KOPT-K1 (cell line): ENCODE measurements at regions not wholly inside any gene's neighbourhood (a gene's known extent, or its start where the extent isn't known, plus 50 kb on each side); places are given as distances from the start of the nearest gene placed in this dataset.

Experiments used
- H3K27ac ChIP-seq: fragments of 200-600 bp; sonication (generic); 2 replicates; pipeline ENCODE4 v1.5.1; 2016; ENCODE audit warnings: antibody characterized with exemption, mild to moderate bottlenecking, low read depth, low read length; ENCODE audit not compliant: poor library complexity, severe bottlenecking
- H3K36me3 ChIP-seq: fragments of 200-600 bp; sonication (generic); 2 replicates; pipeline ENCODE4 v1.5.1; 2017; ENCODE audit warnings: antibody characterized with exemption, mild to moderate bottlenecking, low read length, moderate library complexity; ENCODE audit not compliant: insufficient read depth
- H3K9me3 ChIP-seq: fragments of 200-600 bp; sonication (generic); 2 replicates; pipeline ENCODE4 v1.5.1; 2017; ENCODE audit warnings: antibody characterized with exemption, low read length, mild to moderate bottlenecking; ENCODE audit not compliant: insufficient read depth, poor library complexity, severe bottlenecking

- no peak overlapping the region for H3K27ac ChIP-seq
- H3K9me3 ChIP-seq = no peaks in the 10 kb centered on the region
- H3K36me3 ChIP-seq = no peaks in the 10 kb centered on the region
Observed at GRCh38 chr18:44179693-44180092, 501.0 kb upstream of the SETBP1 start.

GRCh38 chr18:44180683-44181082 lies 500.0 kb upstream of the SETBP1 start:
- Histone ChIP-seq H3K36me3 (no peaks in the 10 kb centered on the region), H3K9me3 (no peaks in the 10 kb centered on the region), H3K27ac (no peak overlapping the region)

- no peak overlapping the region for H3K27ac ChIP-seq
- no peaks in the 10 kb centered on the region for H3K9me3 ChIP-seq
- no peaks in the 10 kb centered on the region for H3K36me3 ChIP-seq
Observed at GRCh38 chr18:44181951-44182747, 498.5 kb upstream of the SETBP1 start.

GRCh38 chr18:44186001-44186400 lies 494.7 kb upstream of the SETBP1 start:
- no peaks in the 10 kb centered on the region for H3K36me3 ChIP-seq
- no peaks in the 10 kb centered on the region for H3K9me3 ChIP-seq
- H3K27ac ChIP-seq = no peak overlapping the region

- no peaks in the 10 kb centered on the region for H3K36me3 ChIP-seq
- no peaks in the 10 kb centered on the region for H3K9me3 ChIP-seq
- no peak overlapping the region for H3K27ac ChIP-seq
Observed at GRCh38 chr18:44187090-44187489, 493.6 kb upstream of the SETBP1 start.

- Histone ChIP-seq H3K9me3 (no peaks in the 10 kb centered on the region), H3K36me3 (no peaks in the 10 kb centered on the region)
Observed at GRCh38 chr18:44195394-44196140, 485.1 kb upstream of the SETBP1 start.

GRCh38 chr18:44197832-44198611 lies 482.7 kb upstream of the SETBP1 start:
- no peaks in the 10 kb centered on the region for H3K9me3 ChIP-seq
- no peak overlapping the region for H3K27ac ChIP-seq
- H3K36me3 ChIP-seq = no peaks in the 10 kb centered on the region

More at GRCh38 chr18:44195394-44196140, 485.1 kb upstream of the SETBP1 start:
- no peak overlapping the region for H3K27ac ChIP-seq

GRCh38 chr18:44198612-44199284 lies 481.9 kb upstream of the SETBP1 start:
- Histone ChIP-seq H3K36me3 (no peaks in the 10 kb centered on the region), H3K27ac (no peak overlapping the region), H3K9me3 (no peaks in the 10 kb centered on the region)

- Histone ChIP-seq H3K36me3 (no peaks in the 10 kb centered on the region), H3K9me3 (no peaks in the 10 kb centered on the region), H3K27ac (no peak overlapping the region)
Observed at GRCh38 chr18:44213293-44213692, 467.4 kb upstream of the SETBP1 start.

- no peaks in the 10 kb centered on the region for H3K9me3 ChIP-seq
- H3K36me3 ChIP-seq = no peaks in the 10 kb centered on the region
- H3K27ac ChIP-seq = no peak overlapping the region
Observed at GRCh38 chr18:44214396-44214795, 466.3 kb upstream of the SETBP1 start.

- no peaks in the 10 kb centered on the region for H3K9me3 ChIP-seq
- no peak overlapping the region for H3K27ac ChIP-seq
- no peaks in the 10 kb centered on the region for H3K36me3 ChIP-seq
Observed at GRCh38 chr18:44216169-44216568, 464.5 kb upstream of the SETBP1 start.

GRCh38 chr18:44227501-44227900 lies 453.2 kb upstream of the SETBP1 start:
- Histone ChIP-seq H3K9me3 (no peaks in the 10 kb centered on the region), H3K27ac (no peak overlapping the region), H3K36me3 (no peaks in the 10 kb centered on the region)

GRCh38 chr18:44229693-44230108 lies 451.0 kb upstream of the SETBP1 start:
- Histone ChIP-seq H3K36me3 (no peaks in the 10 kb centered on the region), H3K27ac (no peak overlapping the region), H3K9me3 (no peaks in the 10 kb centered on the region)

GRCh38 chr18:44231936-44232335 lies 448.8 kb upstream of the SETBP1 start:
- H3K27ac ChIP-seq = no peak overlapping the region
- no peaks in the 10 kb centered on the region for H3K9me3 ChIP-seq
- no peaks in the 10 kb centered on the region for H3K36me3 ChIP-seq

- H3K27ac ChIP-seq = no peak overlapping the region
- H3K36me3 ChIP-seq = no peaks in the 10 kb centered on the region
- H3K9me3 ChIP-seq = no peaks in the 10 kb centered on the region
Observed at GRCh38 chr18:44232500-44232899, 448.2 kb upstream of the SETBP1 start.
